ENCODE measurements at regions not wholly inside any gene's neighbourhood (a gene's known extent, or its start where the extent isn't known, plus 50 kb on each side); places are given as distances from the start of the nearest gene placed in this dataset.
A peak's percentile ranks its signal among the peaks of the same experiment; 100 is the strongest.

- no peak for TF ChIP-seq ZNF148 (tag by site-specific recombination; IDR thresholded peaks at IDR 0.05; ENCODE audit: borderline replicate concordance)
- TF ChIP-seq ZNF23 (tag by site-specific recombination; IDR thresholded peaks at IDR 0.05; ENCODE audit: borderline replicate concordance) = no peak
- 0 out of 2 replicates have a peak, but pooled peaks have one; percentile 35 for TF ChIP-seq ZNF10 (tag by site-specific recombination; IDR thresholded peaks at IDR 0.05)
- no peak for TF ChIP-seq ZNF398 (tag by site-specific recombination; IDR thresholded peaks at IDR 0.05)
- no peak for TF ChIP-seq SETDB1 (IDR thresholded peaks at IDR 0.05; ENCODE audit: insufficient read length, low read length)
- no peak for TF ChIP-seq ZNF529 (tag by site-specific recombination; IDR thresholded peaks at IDR 0.05; ENCODE audit: insufficient replicate concordance)
- TF ChIP-seq ZNF488 (tag by site-specific recombination; IDR thresholded peaks at IDR 0.05) = no peak
- no peak for TF ChIP-seq KLF9 (tag by site-specific recombination; IDR thresholded peaks at IDR 0.05; ENCODE audit: low read depth)
- 0 out of 2 replicates have a peak, but pooled peaks have one; percentile 33 for TF ChIP-seq ZNF24 (tag by site-specific recombination; IDR thresholded peaks at IDR 0.05)
- no peak for TF ChIP-seq INSM2 (tag by site-specific recombination; IDR thresholded peaks at IDR 0.05)
- TF ChIP-seq ZNF513 (tag by site-specific recombination; IDR thresholded peaks at IDR 0.05) = no peak
- peak; percentile 48; the same call in 1 of the 2 replicates for TF ChIP-seq ZNF362 (tag by site-specific recombination; IDR thresholded peaks at IDR 0.05)
- TF ChIP-seq ZNF792 (tag by site-specific recombination; IDR thresholded peaks at IDR 0.05) = no peak
- TF ChIP-seq ZNF701 (tag by site-specific recombination; IDR thresholded peaks at IDR 0.05) = no peak
- TF ChIP-seq TCF7L2 (IDR thresholded peaks at IDR 0.05; ENCODE audit: borderline replicate concordance, low read depth, low read length) = no peak
- TF ChIP-seq ZNF26 (tag by site-specific recombination; IDR thresholded peaks at IDR 0.05) = no peak
- TF ChIP-seq GLI2 (tag by site-specific recombination; IDR thresholded peaks at IDR 0.05; ENCODE audit: borderline replicate concordance, low read depth) = no peak
- TF ChIP-seq ZNF274 (IDR thresholded peaks at IDR 0.05; ENCODE audit: low read length) = no peak
- no peak for TF ChIP-seq ZNF274 (tag by site-specific recombination; IDR thresholded peaks at IDR 0.05; ENCODE audit: borderline replicate concordance)
- TF ChIP-seq ZNF473 (tag by site-specific recombination; IDR thresholded peaks at IDR 0.05) = no peak
- 0 out of 2 replicates have a peak, but pooled peaks have one; percentile 17 for TF ChIP-seq TSHZ1 (tag by site-specific recombination; IDR thresholded peaks at IDR 0.05; ENCODE audit: borderline replicate concordance)
- TF ChIP-seq ZNF433 (tag by site-specific recombination; IDR thresholded peaks at IDR 0.05; ENCODE audit: low read depth) = no peak
These were observed 264.1 kb upstream of the MEIS1 start (continued) for GRCh38 chr2:66170744-66171330.
